ENCODE measurements at regions not wholly inside any gene's neighbourhood (a gene's known extent, or its start where the extent isn't known, plus 50 kb on each side); places are given as distances from the start of the nearest gene placed in this dataset.

DNA sequence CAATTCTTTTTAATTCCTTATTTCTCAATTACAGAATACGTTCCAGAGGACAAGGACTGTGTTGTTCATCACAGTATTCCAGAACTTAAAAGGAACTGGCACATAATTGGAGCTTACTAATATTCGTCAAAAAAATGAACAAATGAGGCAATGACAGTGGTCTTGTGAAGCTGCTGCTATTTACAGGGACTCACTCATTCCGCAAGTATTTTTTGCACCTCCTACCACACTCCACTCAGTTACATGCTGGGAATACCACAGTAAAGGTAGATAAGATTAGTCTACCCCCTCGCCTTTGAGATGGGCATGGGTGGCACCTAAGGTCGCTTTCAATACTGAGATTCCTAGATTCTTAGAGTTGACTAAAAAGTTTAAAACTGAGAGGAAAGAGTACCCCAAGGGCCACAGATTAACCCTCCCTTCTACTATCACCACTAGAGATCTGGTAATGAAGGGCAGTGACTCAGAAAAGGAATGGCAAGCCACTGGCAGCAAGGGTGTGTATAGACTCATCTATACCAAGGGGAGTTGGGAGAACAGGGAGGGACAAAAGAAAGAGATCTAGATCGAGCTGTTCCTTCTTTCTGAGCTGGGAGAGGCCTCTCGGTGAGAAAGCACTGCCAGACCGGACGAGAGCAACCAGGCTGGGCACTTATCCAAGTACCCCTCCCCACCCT lies 85.0 kb downstream of the RPL27A start:
- no peak overlapping the region for H3K4me2 ChIP-seq (ENCODE audit: insufficient read depth, insufficient read length, low read length)
- H3K27me3 ChIP-seq (ENCODE audit: insufficient read depth, low read length), result no peaks in the 10 kb centered on the region
- H2BK12ac ChIP-seq (ENCODE audit: insufficient read length, low read depth, low read length), result no peak overlapping the region
- H4K20me1 ChIP-seq (ENCODE audit: control insufficient read depth, insufficient read depth, insufficient read length), result no peaks in the 10 kb centered on the region
- no peak overlapping the region for H2AFZ ChIP-seq (ENCODE audit: low read length)
- no peak overlapping the region for H4K91ac ChIP-seq (ENCODE audit: insufficient read length, low read depth, low read length)
- TF ChIP-seq, protein P1, sequence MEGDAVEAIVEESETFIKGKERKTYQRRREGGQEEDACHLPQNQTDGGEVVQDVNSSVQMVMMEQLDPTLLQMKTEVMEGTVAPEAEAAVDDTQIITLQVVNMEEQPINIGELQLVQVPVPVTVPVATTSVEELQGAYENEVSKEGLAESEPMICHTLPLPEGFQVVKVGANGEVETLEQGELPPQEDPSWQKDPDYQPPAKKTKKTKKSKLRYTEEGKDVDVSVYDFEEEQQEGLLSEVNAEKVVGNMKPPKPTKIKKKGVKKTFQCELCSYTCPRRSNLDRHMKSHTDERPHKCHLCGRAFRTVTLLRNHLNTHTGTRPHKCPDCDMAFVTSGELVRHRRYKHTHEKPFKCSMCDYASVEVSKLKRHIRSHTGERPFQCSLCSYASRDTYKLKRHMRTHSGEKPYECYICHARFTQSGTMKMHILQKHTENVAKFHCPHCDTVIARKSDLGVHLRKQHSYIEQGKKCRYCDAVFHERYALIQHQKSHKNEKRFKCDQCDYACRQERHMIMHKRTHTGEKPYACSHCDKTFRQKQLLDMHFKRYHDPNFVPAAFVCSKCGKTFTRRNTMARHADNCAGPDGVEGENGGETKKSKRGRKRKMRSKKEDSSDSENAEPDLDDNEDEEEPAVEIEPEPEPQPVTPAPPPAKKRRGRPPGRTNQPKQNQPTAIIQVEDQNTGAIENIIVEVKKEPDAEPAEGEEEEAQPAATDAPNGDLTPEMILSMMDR (conservative IDR thresholded peaks at IDR 0.05), result no peak
- no peaks in the 10 kb centered on the region for H3K9me3 ChIP-seq (ENCODE audit: control insufficient read depth, low read depth, low read length)
- H2BK5ac ChIP-seq (ENCODE audit: insufficient read length, low read length), result no peak overlapping the region
- WGBS (ENCODE audit: extremely low coverage, insufficient read length, low lambda C conversion rate), result no CpG with 5 or more reads among the region's 9 CpGs
- H2AK5ac ChIP-seq (ENCODE audit: insufficient read length, low read length), result no peak overlapping the region
- H4K5ac ChIP-seq (ENCODE audit: insufficient read length, low read depth, low read length), result no peak overlapping the region
- no peak overlapping the region for H3K4ac ChIP-seq (ENCODE audit: low read depth, low read length)
- H3K56ac ChIP-seq (ENCODE audit: insufficient read length, low read depth, low read length), result no peak overlapping the region
- no peak overlapping the region for H3K18ac ChIP-seq (ENCODE audit: insufficient read length, low read depth, low read length)
- H3K4me1 ChIP-seq (ENCODE audit: insufficient read depth, low read length), result peaks cover 8% of the 10 kb centered on the region; the same call in 1 of the 2 replicates
- no peaks in the 10 kb centered on the region for H3K27me3 Mint-ChIP-seq (ENCODE audit: low read depth)
- no peak overlapping the region for H4K8ac ChIP-seq (replicated peaks; ENCODE audit: insufficient read length, low read depth, low read length)
- H2BK120ac ChIP-seq (ENCODE audit: low read depth, low read length, poor library complexity, severe bottlenecking), result no peak overlapping the region
- H3K14ac ChIP-seq (ENCODE audit: insufficient read depth, low read length), result no peak overlapping the region
- no peak for DNase-seq
- no peak overlapping the region for H3K4me3 Mint-ChIP-seq
- peak overlapping the region in 1 of 3 experiments; percentile 81; a peak in 2 of 7 replicates for H3K27ac Mint-ChIP-seq
- H3T11ph ChIP-seq (ENCODE audit: low read length), result no peak overlapping the region
- H3K79me1 ChIP-seq (ENCODE audit: insufficient read depth, low read depth, low read length, poor library complexity, severe bottlenecking), result no peaks in the 10 kb centered on the region
- no peaks in the 10 kb centered on the region for H3K9me3 Mint-ChIP-seq
- no peak overlapping the region for H3K27ac ChIP-seq (ENCODE audit: insufficient read length, low read depth, low read length)
- no peak overlapping the region for H3K23ac ChIP-seq (ENCODE audit: insufficient read length, low read depth, low read length)
- no peaks in the 10 kb centered on the region for H3K79me2 ChIP-seq (ENCODE audit: insufficient read depth, low read length)
- no peak overlapping the region for H3K9ac ChIP-seq (ENCODE audit: extremely low read depth, insufficient read length, low read length)
- H2BK15ac ChIP-seq (ENCODE audit: low read depth, low read length), result no peak overlapping the region
- no peaks in the 10 kb centered on the region for H3K36me3 Mint-ChIP-seq (ENCODE audit: insufficient read depth in 1 of 3, low read depth in 3 of 3)
- no peaks in the 10 kb centered on the region for H3K23me2 ChIP-seq (ENCODE audit: insufficient read length, low read depth, low read length, poor library complexity, severe bottlenecking)
- peaks cover 25 to 32% of the 10 kb centered on the region in 2 experiments for H3K4me1 Mint-ChIP-seq
- H2BK20ac ChIP-seq (ENCODE audit: low read depth, low read length, poor library complexity, severe bottlenecking), result no peak overlapping the region

All from H9 (cell line).